ENCODE measurements at regions not wholly inside any gene's neighbourhood (a gene's known extent, or its start where the extent isn't known, plus 50 kb on each side); places are given as distances from the start of the nearest gene placed in this dataset.

DNA sequence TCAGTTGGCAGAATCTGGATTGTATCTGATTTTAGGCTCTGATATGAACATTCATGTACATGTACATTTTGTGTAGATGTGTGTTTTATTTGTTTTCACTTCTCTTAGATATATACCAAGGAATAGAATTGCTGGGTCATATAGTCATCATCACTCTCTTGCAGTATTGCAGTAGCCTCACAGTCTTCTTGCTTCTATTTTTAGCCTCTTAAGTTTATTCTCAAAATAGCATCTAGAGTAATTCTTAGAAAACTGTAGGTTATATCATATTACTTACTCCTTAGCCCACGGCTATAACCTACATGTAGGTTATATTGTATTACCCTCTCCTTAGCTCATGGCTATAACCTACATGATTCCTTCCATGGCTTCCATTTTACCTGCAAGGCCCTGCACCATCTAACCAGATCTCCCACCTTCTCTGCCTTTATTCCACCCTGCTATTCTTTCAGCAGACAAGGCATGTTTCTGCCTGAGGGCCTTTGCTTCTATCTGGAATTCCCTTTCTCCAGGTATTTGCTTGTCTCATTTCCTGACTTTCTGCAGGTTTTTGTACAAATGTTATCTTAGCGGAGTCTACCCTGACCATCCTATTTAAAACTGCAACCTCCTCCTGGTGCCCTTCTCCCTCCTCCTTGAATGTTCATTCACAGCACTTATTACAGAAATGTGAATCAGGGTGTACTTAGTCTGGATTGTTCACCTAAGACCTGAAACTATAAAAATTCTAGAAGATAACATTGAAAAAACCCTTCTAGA, 109.0 kb upstream of the ETV3 start:
- Histone ChIP-seq H2AFZ (ENCODE audit: low read depth, low read length, poor library complexity, severe bottlenecking) (no peak overlapping the region), H3K9me3 (ENCODE audit: control insufficient read depth in 1 of 2, insufficient read depth in 1 of 2, low read depth in 1 of 2, low read length in 2 of 2) (no peaks in the 10 kb centered on the region), H3K4me2 (ENCODE audit: low read length) (no peak overlapping the region), H3K27ac (ENCODE audit: low read depth, low read length) (no peak overlapping the region), H3K9ac (ENCODE audit: low read length) (no peak overlapping the region), H3K27me3 (ENCODE audit: insufficient read depth, low read length) (peaks cover 32% of the 10 kb centered on the region), H3K9me2 (ENCODE audit: insufficient read depth) (no peaks in the 10 kb centered on the region), H3K36me3 (ENCODE audit: control insufficient read depth in 1 of 2, insufficient read depth in 2 of 2, low read length in 2 of 2) (no peaks in the 10 kb centered on the region), H3K4me3 (replicated peaks in 1 of 2; ENCODE audit: low read depth in 1 of 2, low read length in 2 of 2) (no peak overlapping the region), H4K20me1 (ENCODE audit: insufficient read depth) (no peaks in the 10 kb centered on the region), H3K79me2 (ENCODE audit: insufficient read depth, low read length) (no peaks in the 10 kb centered on the region), H3K4me1 (ENCODE audit: control insufficient read depth in 1 of 2, insufficient read depth in 2 of 2, low read length in 2 of 2) (no peaks in the 10 kb centered on the region)
- POLR2A ChIA-PET: no interaction called here
- DNase-seq (ENCODE audit: low read depth, low spot score) (no peak), ATAC-seq (no peak)
- TF ChIP-seq EZH2 (IDR thresholded peaks at IDR 0.05) (no peak), YY1 (IDR thresholded peaks at IDR 0.05; ENCODE audit: extremely low read depth, insufficient replicate concordance, low read depth, low read length) (no peak), POLR2A (IDR thresholded peaks at IDR 0.05; ENCODE audit: borderline replicate concordance, extremely low read depth, insufficient read depth, insufficient read length) (no peak), SRF (IDR thresholded peaks at IDR 0.05; ENCODE audit: low read depth) (no peak), ZFX (IDR thresholded peaks at IDR 0.05) (no peak), POLR2AphosphoS5 (IDR thresholded peaks at IDR 0.05; ENCODE audit: low read depth, low read length) (no peak), SIN3A (IDR thresholded peaks at IDR 0.05; ENCODE audit: low read depth) (no peak), EZH2phosphoT487 (IDR thresholded peaks at IDR 0.05; ENCODE audit: borderline replicate concordance) (no peak)
- TF ChIP-seq, protein P1, sequence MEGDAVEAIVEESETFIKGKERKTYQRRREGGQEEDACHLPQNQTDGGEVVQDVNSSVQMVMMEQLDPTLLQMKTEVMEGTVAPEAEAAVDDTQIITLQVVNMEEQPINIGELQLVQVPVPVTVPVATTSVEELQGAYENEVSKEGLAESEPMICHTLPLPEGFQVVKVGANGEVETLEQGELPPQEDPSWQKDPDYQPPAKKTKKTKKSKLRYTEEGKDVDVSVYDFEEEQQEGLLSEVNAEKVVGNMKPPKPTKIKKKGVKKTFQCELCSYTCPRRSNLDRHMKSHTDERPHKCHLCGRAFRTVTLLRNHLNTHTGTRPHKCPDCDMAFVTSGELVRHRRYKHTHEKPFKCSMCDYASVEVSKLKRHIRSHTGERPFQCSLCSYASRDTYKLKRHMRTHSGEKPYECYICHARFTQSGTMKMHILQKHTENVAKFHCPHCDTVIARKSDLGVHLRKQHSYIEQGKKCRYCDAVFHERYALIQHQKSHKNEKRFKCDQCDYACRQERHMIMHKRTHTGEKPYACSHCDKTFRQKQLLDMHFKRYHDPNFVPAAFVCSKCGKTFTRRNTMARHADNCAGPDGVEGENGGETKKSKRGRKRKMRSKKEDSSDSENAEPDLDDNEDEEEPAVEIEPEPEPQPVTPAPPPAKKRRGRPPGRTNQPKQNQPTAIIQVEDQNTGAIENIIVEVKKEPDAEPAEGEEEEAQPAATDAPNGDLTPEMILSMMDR (IDR thresholded peaks at IDR 0.05 in 2 of 3, conservative IDR thresholded peaks at IDR 0.05 in 1 of 3; ENCODE audit: borderline replicate concordance in 1 of 3, insufficient read depth in 1 of 3, low read depth in 2 of 3, low read length in 2 of 3): no peak
- CTCF ChIA-PET: no interaction called here
- BruUV-seq (replicated peaks): no TSS peak
- RAD21 ChIA-PET (ENCODE audit: low non-redundant PET in 1 of 2, low total read pairs in 2 of 2, uncharacterized antibody in 2 of 2, unreplicated experiment in 2 of 2): no interaction called here
- intact Hi-C loops (cut with micrococcal nuclease): no loop called here
